Smooth muscle cell (in vitro differentiated cells): ENCODE measurements at regions not wholly inside any gene's neighbourhood (a gene's known extent, or its start where the extent isn't known, plus 50 kb on each side); places are given as distances from the start of the nearest gene placed in this dataset.

ENCODE experiments used
- DNase-seq: peaks from one replicate; lab custom pipeline; 2025; ENCODE audit not compliant: unreplicated experiment; lab: John Stamatoyannopoulos, UW
- H2AFZ ChIP-seq: fragments of 200-600 bp; sonication (generic); 2 replicates; pipeline ENCODE4 v1.6.0; 2016; ENCODE audit warnings: antibody characterized with exemption, low read depth, mild to moderate bottlenecking
- H3F3A ChIP-seq: fragments of 200-600 bp; sonication (generic); 2 replicates; pipeline ENCODE4 v1.6.0; 2017; ENCODE audit warnings: antibody characterized with exemption, low read depth
- H3K27ac ChIP-seq: fragments of 200-600 bp; sonication (generic); 2 replicates; pipeline ENCODE4 v1.5.1; 2016; ENCODE audit warnings: low read depth, mild to moderate bottlenecking
- H3K27me3 ChIP-seq: fragments of 200-600 bp; sonication (generic); 2 replicates; pipeline ENCODE4 v1.6.1; 2016; ENCODE audit warnings: low read depth, mild to moderate bottlenecking
- H3K36me3 ChIP-seq: fragments of 200-600 bp; sonication (generic); 2 replicates; pipeline ENCODE4 v1.5.1; 2016; ENCODE audit warnings: low read depth
- H3K4me1 ChIP-seq: fragments of 200-600 bp; sonication (generic); 2 replicates; pipeline ENCODE4 v1.5.1; 2016; ENCODE audit warnings: low read depth
- H3K4me2 ChIP-seq: fragments of 200-600 bp; sonication (generic); 2 replicates; pipeline ENCODE4 v1.6.0; 2016; ENCODE audit warnings: mild to moderate bottlenecking
- H3K4me3 ChIP-seq: fragments of 200-600 bp; sonication (generic); 2 replicates; pipeline ENCODE4 v1.5.1; 2016; ENCODE audit warnings: mild to moderate bottlenecking
- H3K79me2 ChIP-seq: fragments of 200-600 bp; sonication (generic); 2 replicates; pipeline ENCODE4 v1.6.0; 2016; ENCODE audit warnings: low read depth, mild to moderate bottlenecking
- H3K9ac ChIP-seq: fragments of 200-600 bp; sonication (generic); 2 replicates; pipeline ENCODE4 v1.6.0; 2016; ENCODE audit warnings: low read depth
- H3K9me3 ChIP-seq: fragments of 200-600 bp; sonication (generic); replicated peaks from 2 replicates; pipeline ENCODE4 v1.5.1; 2016; ENCODE audit warnings: low read depth
- H4K20me1 ChIP-seq: fragments of 200-600 bp; sonication (generic); 2 replicates; pipeline ENCODE4 v1.6.0; 2016; ENCODE audit warnings: low read depth
- CTCF ChIP-seq: fragments of 200-600 bp; sonication (generic); IDR thresholded peaks from 2 replicates; pipeline ENCODE4 v1.5.1; 2017; ENCODE audit warnings: borderline replicate concordance, mild to moderate bottlenecking, antibody characterized with exemption; ENCODE audit not compliant: insufficient read depth, poor library complexity, severe bottlenecking
- WGBS: methylation state at CpG from one replicate; pipeline ENCODE4 v1.1.7; 2016; ENCODE audit warnings: low lambda C conversion rate; 5-methylcytosine and 5-hydroxymethylcytosine counted together

GRCh38 chr4:89660444-89661172 lies 176.4 kb downstream of the SNCA start:
- DNase-seq, result no peak
- H3K36me3 ChIP-seq, result no peaks in the 10 kb centered on the region
- H3K9me3 ChIP-seq, result no peaks in the 10 kb centered on the region
- H4K20me1 ChIP-seq, result no peaks in the 10 kb centered on the region
- H3K4me2 ChIP-seq, result peak overlapping the region; percentile 51
- no peak overlapping the region for H3K4me3 ChIP-seq
- 92% methylated on average over 4 of the region's 4 CpGs for WGBS
- H3K27me3 ChIP-seq, result no peaks in the 10 kb centered on the region
- H3K27ac ChIP-seq, result peak overlapping the region; percentile 53
- peaks cover 6% of the 10 kb centered on the region for H3K4me1 ChIP-seq
- no peak overlapping the region for H3K9ac ChIP-seq
- no peaks in the 10 kb centered on the region for H3K79me2 ChIP-seq
- H2AFZ ChIP-seq, result no peak overlapping the region
- TF ChIP-seq CTCF, result no peak
- H3F3A ChIP-seq, result no peaks in the 10 kb centered on the region

DNA sequence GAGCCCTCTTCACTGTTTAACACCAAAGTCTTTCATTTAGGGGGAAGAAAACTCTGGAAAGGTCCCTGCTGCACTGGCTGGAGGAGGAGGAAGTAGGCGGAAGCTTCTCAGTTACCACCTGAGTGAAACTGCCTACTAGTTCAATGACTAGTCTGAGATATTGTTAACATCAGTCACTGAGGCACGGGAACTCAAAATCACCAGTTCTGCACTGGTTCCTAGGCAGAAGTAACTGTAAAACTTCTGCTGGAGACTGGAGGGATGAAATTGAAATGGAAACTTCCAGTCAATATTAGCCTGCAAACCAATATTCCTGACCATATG lies 178.3 kb downstream of the SNCA start:
- Histone ChIP-seq H3K4me1 (peaks cover 6% of the 10 kb centered on the region), H2AFZ (no peak overlapping the region), H3K36me3 (no peaks in the 10 kb centered on the region), H3K4me3 (no peak overlapping the region), H3K9me3 (no peaks in the 10 kb centered on the region), H3K27ac (no peak overlapping the region), H3K4me2 (no peak overlapping the region), H3K79me2 (no peaks in the 10 kb centered on the region), H4K20me1 (no peaks in the 10 kb centered on the region), H3K27me3 (no peaks in the 10 kb centered on the region), H3F3A (no peaks in the 10 kb centered on the region), H3K9ac (no peak overlapping the region)
- DNase-seq, result no peak
- 93% methylated on average over 2 of the region's 2 CpGs for WGBS
- no peak for TF ChIP-seq CTCF

DNA sequence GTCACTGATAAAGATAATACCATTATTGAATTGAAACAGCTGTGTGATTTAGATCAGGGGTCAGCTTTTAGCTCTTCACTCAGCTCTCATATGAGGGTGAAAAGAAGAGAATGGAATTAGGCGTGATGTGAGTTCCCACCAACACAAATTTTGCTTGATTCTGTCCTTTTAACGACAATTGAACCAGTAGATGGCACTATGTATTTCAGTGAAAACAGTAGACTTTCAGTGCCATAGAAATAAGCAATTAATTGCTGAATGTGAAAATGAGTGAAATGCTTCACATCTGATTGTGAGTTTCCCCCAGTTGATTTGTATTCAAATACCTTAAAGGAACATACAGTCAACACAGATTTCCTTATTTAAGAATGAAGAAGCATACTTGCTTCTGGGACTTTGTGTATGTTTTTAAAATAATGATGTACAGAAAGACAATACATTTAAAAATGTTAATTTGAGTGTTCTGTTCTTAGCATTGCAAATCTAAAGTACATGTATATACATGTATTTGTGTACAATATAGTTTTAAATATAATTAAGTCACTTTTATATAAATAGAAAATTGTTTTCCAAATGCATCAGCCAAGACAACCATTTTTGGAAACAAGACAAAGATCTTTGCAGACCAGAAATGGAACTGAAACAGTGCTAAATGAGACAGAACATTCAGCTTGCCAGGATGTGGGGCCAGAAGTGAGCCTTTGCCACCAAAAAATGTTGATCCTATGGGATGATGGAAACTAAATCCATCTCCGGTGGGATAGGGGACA lies 178.8 kb downstream of the SNCA start:
- Histone ChIP-seq H4K20me1 (no peaks in the 10 kb centered on the region), H3K4me1 (peaks cover 6% of the 10 kb centered on the region), H3K4me3 (no peak overlapping the region), H3K9ac (no peak overlapping the region), H3K36me3 (no peaks in the 10 kb centered on the region), H3K9me3 (no peaks in the 10 kb centered on the region), H3F3A (no peaks in the 10 kb centered on the region), H3K4me2 (no peak overlapping the region), H3K27ac (no peak overlapping the region), H2AFZ (peak overlapping the region; percentile 47), H3K27me3 (no peaks in the 10 kb centered on the region), H3K79me2 (no peaks in the 10 kb centered on the region)
- WGBS, result 55% methylated on average over 3 of the region's 3 CpGs
- TF ChIP-seq CTCF, result peak; percentile 48
- DNase-seq, result no peak
